Trophoblast cell (in vitro differentiated cells and primary cell): ENCODE measurements at regions not wholly inside any gene's neighbourhood (a gene's known extent, or its start where the extent isn't known, plus 50 kb on each side); places are given as distances from the start of the nearest gene placed in this dataset.
"Not testable (repeated sequence)": the region's sequence is repeated elsewhere in the genome, so short reads cannot be mapped to it uniquely, and the experiment has no call there.

Experiments used
- DNase-seq, 2 donors: peaks; one replicate each; pipeline ENCODE4 v3.0.0-alpha.2; 2016
- H2AFZ ChIP-seq: 2 replicates; pipeline ENCODE4 v1.6.1; 2013; ENCODE audit warnings: low read length, moderate library complexity, mild to moderate bottlenecking; ENCODE audit not compliant: insufficient read depth, poor library complexity
- H2AK5ac ChIP-seq: 2 replicates; pipeline ENCODE4 v1.6.1; 2013; ENCODE audit warnings: mild to moderate bottlenecking, low read length
- H2BK120ac ChIP-seq: 2 replicates; pipeline ENCODE4 v1.6.1; 2013; ENCODE audit warnings: low read length, mild to moderate bottlenecking, moderate library complexity; ENCODE audit not compliant: insufficient read depth, poor library complexity
- H2BK12ac ChIP-seq: 2 replicates; pipeline ENCODE4 v1.6.1; 2013; ENCODE audit warnings: mild to moderate bottlenecking, low read length, moderate library complexity
- H2BK5ac ChIP-seq: 2 replicates; pipeline ENCODE4 v1.6.1; 2013; ENCODE audit warnings: low read length, low read depth, moderate library complexity, mild to moderate bottlenecking; ENCODE audit not compliant: poor library complexity
- H3K14ac ChIP-seq: 2 replicates; pipeline ENCODE4 v1.6.1; 2013; ENCODE audit warnings: mild to moderate bottlenecking, low read length
- H3K18ac ChIP-seq: 2 replicates; pipeline ENCODE4 v1.6.1; 2013; ENCODE audit warnings: mild to moderate bottlenecking, low read length
- H3K23ac ChIP-seq: 2 replicates; pipeline ENCODE4 v1.6.1; 2013; ENCODE audit warnings: low read length
- H3K27ac ChIP-seq: 2 replicates; pipeline ENCODE4 v1.5.1; 2013; ENCODE audit warnings: low read depth, mild to moderate bottlenecking, inconsistent platforms, low read length, moderate library complexity
- H3K27me3 ChIP-seq: 2 replicates; pipeline ENCODE4 v1.6.1; 2013; ENCODE audit warnings: inconsistent platforms, mild to moderate bottlenecking, low read length, moderate library complexity; ENCODE audit not compliant: insufficient read depth
- H3K36me3 ChIP-seq, 2 experiments: 1 replicate in 1 of 2; 2 replicates in 1 of 2; pipeline ENCODE4 v1.6.1; 2013; ENCODE audit warnings: low read length in 2 of 2, mild to moderate bottlenecking in 2 of 2, moderate library complexity in 1 of 2; ENCODE audit not compliant: insufficient read depth in 2 of 2, control insufficient read depth in 1 of 2
- H3K4ac ChIP-seq: 2 replicates; pipeline ENCODE4 v1.6.1; 2013; ENCODE audit warnings: low read depth, mild to moderate bottlenecking, low read length, moderate library complexity
- H3K4me1 ChIP-seq, 2 experiments: 1 replicate in 1 of 2; 2 replicates in 1 of 2; pipeline ENCODE4 v1.6.1; 2013; ENCODE audit warnings: low read length in 2 of 2, mild to moderate bottlenecking in 2 of 2, moderate library complexity in 1 of 2; ENCODE audit not compliant: insufficient read depth in 2 of 2, control insufficient read depth in 1 of 2
- H3K4me2 ChIP-seq: 2 replicates; pipeline ENCODE4 v1.6.1; 2013; ENCODE audit warnings: inconsistent platforms, mild to moderate bottlenecking, low read length, moderate library complexity
- H3K4me3 ChIP-seq: 2 replicates; pipeline ENCODE4 v1.5.1; 2013; ENCODE audit warnings: mild to moderate bottlenecking, low read depth, low read length, inconsistent platforms
- H3K79me1 ChIP-seq: one replicate; pipeline ENCODE4 v1.6.1; 2013; ENCODE audit warnings: low read length
- H3K79me2 ChIP-seq: 2 replicates; pipeline ENCODE4 v1.6.1; 2013; ENCODE audit warnings: low read length, mild to moderate bottlenecking; ENCODE audit not compliant: control insufficient read depth, insufficient read depth, poor library complexity
- H3K9ac ChIP-seq: 2 replicates; pipeline ENCODE4 v1.6.1; 2013; ENCODE audit warnings: mild to moderate bottlenecking, low read length
- H3K9me3 ChIP-seq: 2 replicates; pipeline ENCODE4 v1.6.1; 2013; ENCODE audit warnings: low read depth, mild to moderate bottlenecking, control low read depth, inconsistent platforms, low read length; ENCODE audit not compliant: insufficient read depth
- H4K12ac ChIP-seq: 2 replicates; pipeline ENCODE4 v1.6.1; 2013; ENCODE audit warnings: low read depth, mild to moderate bottlenecking, low read length, moderate library complexity
- H4K8ac ChIP-seq: 2 replicates; pipeline ENCODE4 v1.6.1; 2013; ENCODE audit warnings: low read depth, mild to moderate bottlenecking, low read length, moderate library complexity
- H4K91ac ChIP-seq: one replicate; pipeline ENCODE4 v1.6.1; 2013; ENCODE audit warnings: low read depth, mild to moderate bottlenecking, low read length, moderate library complexity
- WGBS: extraction: QIAGEN DNeasy Blood & Tissue Kit; methylation state at CpG from one replicate; pipeline ENCODE4 v1.1.7; 2013; ENCODE audit warnings: missing lambda C conversion rate; ENCODE audit not compliant: insufficient read length, insufficient coverage; ENCODE audit errors: extremely low coverage; 5-methylcytosine and 5-hydroxymethylcytosine counted together

GRCh38 chr21:31589820-31590219 lies 69.7 kb upstream of the SOD1 start:
- Histone ChIP-seq H2BK5ac (no peak overlapping the region), H3K79me1 (no peaks in the 10 kb centered on the region), H3K4me3 (no peak overlapping the region), H3K23ac (no peak overlapping the region), H4K12ac (no peak overlapping the region), H2AK5ac (no peak overlapping the region), H2AFZ (no peak overlapping the region), H3K14ac (no peak overlapping the region), H3K4me2 (no peak overlapping the region), H3K4me1 (no peaks in the 10 kb centered on the region), H3K9ac (no peak overlapping the region), H3K27me3 (no peaks in the 10 kb centered on the region), H2BK12ac (no peak overlapping the region), H3K4ac (no peak overlapping the region), H4K91ac (no peak overlapping the region), H2BK120ac (no peak overlapping the region), H3K18ac (no peak overlapping the region), H3K79me2 (no peaks in the 10 kb centered on the region), H4K8ac (no peak overlapping the region), H3K36me3 (no peaks in the 10 kb centered on the region), H3K27ac (no peak overlapping the region), H3K9me3 (no peaks in the 10 kb centered on the region)
- no CpG with 5 or more reads among the region's 3 CpGs for WGBS
- DNase-seq, result no peak

GRCh38 chr21:31586118-31586517 lies 73.4 kb upstream of the SOD1 start:
- Histone ChIP-seq H3K36me3 (no peaks in the 10 kb centered on the region), H2BK120ac (no peak overlapping the region), H3K23ac (no peak overlapping the region), H3K9ac (no peak overlapping the region), H3K4me3 (no peak overlapping the region), H2BK5ac (no peak overlapping the region), H3K4me2 (no peak overlapping the region), H2BK12ac (no peak overlapping the region), H4K8ac (no peak overlapping the region), H3K14ac (no peak overlapping the region), H3K9me3 (no peaks in the 10 kb centered on the region), H3K18ac (no peak overlapping the region), H3K4ac (no peak overlapping the region), H3K27ac (no peak overlapping the region), H3K79me1 (no peaks in the 10 kb centered on the region), H3K79me2 (no peaks in the 10 kb centered on the region), H4K91ac (no peak overlapping the region), H2AK5ac (no peak overlapping the region), H3K4me1 (no peaks in the 10 kb centered on the region), H2AFZ (no peak overlapping the region), H4K12ac (no peak overlapping the region), H3K27me3 (no peaks in the 10 kb centered on the region)
- whole genome bisulfite sequencing, result no CpG with 5 or more reads among the region's 6 CpGs
- no peak for DNase-seq

- not testable (repeated sequence) for H3K23ac ChIP-seq, H2AK5ac ChIP-seq, H4K91ac ChIP-seq, H3K4ac ChIP-seq, H3K4me2 ChIP-seq, H3K9me3 ChIP-seq, H3K18ac ChIP-seq, H2BK120ac ChIP-seq, H3K14ac ChIP-seq, H3K36me3 ChIP-seq, H4K8ac ChIP-seq, H3K79me1 ChIP-seq, H2AFZ ChIP-seq, H4K12ac ChIP-seq, H3K27ac ChIP-seq, H2BK12ac ChIP-seq, H3K4me1 ChIP-seq, H3K79me2 ChIP-seq, H3K9ac ChIP-seq, H2BK5ac ChIP-seq, H3K4me3 ChIP-seq, H3K27me3 ChIP-seq, DNase-seq
- WGBS, result no CpG with 5 or more reads among the region's 9 CpGs
Observed at GRCh38 chr21:31583937-31584336, 75.6 kb upstream of the SOD1 start.

GRCh38 chr21:31583498-31583897 lies 76.0 kb upstream of the SOD1 start:
- H2BK120ac ChIP-seq, result no peak overlapping the region
- no CpG with 5 or more reads among the region's 6 CpGs for WGBS
- H2AFZ ChIP-seq, result no peak overlapping the region

More at GRCh38 chr21:31583498-31583897, 76.0 kb upstream of the SOD1 start:
- no peaks in the 10 kb centered on the region for H3K9me3 ChIP-seq
- no peak overlapping the region for H3K27ac ChIP-seq
- no peaks in the 10 kb centered on the region for H3K79me1 ChIP-seq
- no peaks in the 10 kb centered on the region for H3K79me2 ChIP-seq
- no peak overlapping the region for H2AK5ac ChIP-seq
- H3K4me3 ChIP-seq, result no peak overlapping the region
- no peak overlapping the region for H3K4me2 ChIP-seq
- no peaks in the 10 kb centered on the region for H3K27me3 ChIP-seq
- H3K4ac ChIP-seq, result no peak overlapping the region
- H3K9ac ChIP-seq, result no peak overlapping the region
- H3K23ac ChIP-seq, result no peak overlapping the region
- no peak for DNase-seq
- no peaks in the 10 kb centered on the region for H3K36me3 ChIP-seq
- H2BK5ac ChIP-seq, result no peak overlapping the region
- no peak overlapping the region for H3K14ac ChIP-seq
- H4K12ac ChIP-seq, result no peak overlapping the region
- no peak overlapping the region for H4K91ac ChIP-seq
- no peak overlapping the region for H4K8ac ChIP-seq
- H2BK12ac ChIP-seq, result no peak overlapping the region
- H3K18ac ChIP-seq, result no peak overlapping the region
- no peaks in the 10 kb centered on the region for H3K4me1 ChIP-seq
